Activated T-cell treated with anti-CD3 and anti-CD28 coated beads for 48 hours (primary cell): ENCODE measurements at regions not wholly inside any gene's neighbourhood (a gene's known extent, or its start where the extent isn't known, plus 50 kb on each side); places are given as distances from the start of the nearest gene placed in this dataset.
"Not testable (repeated sequence)": the region's sequence is repeated elsewhere in the genome, so short reads cannot be mapped to it uniquely, and the experiment has no call there.

Source experiments
- DNase-seq: peaks from one replicate; pipeline ENCODE4 v3.0.0-alpha.2; 2020; ENCODE audit warnings: low read depth

- DNase-seq = no peak
These were observed 578.2 kb downstream of the ANKRD7 start for GRCh38 chr7:118802726-118803125.

DNA sequence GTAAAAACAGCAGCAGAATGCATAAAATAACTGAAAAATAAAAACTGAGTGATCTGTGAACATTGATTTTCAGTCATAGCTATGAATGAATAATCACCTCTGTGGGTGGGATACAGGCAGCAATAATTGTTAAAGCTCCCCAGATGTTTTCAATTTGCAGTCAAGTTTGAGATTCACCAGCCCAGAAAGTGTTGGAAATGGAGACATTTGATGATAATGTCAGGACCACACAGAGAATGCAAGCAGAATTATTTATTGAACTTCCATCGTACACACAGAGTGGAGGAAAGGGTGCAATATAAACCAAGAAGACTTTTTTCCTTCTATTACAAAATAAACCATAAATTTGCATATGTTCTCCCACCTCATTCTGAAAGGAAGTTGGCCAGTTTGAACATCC is 601.7 kb downstream of the ANKRD7 start:
- DNase-seq = no peak

GRCh38 chr7:118836933-118837332 is 612.4 kb downstream of the ANKRD7 start:
- DNase-seq = no peak

GRCh38 chr7:118839515-118839914 is 615.0 kb downstream of the ANKRD7 start:
- no peak for DNase-seq

GRCh38 chr7:118843456-118843855 is 619.0 kb downstream of the ANKRD7 start:
- no peak for DNase-seq

- DNase-seq = no peak
These were observed 620.2 kb downstream of the ANKRD7 start for GRCh38 chr7:118844748-118845147.

- no peak for DNase-seq
These were observed 621.3 kb downstream of the ANKRD7 start for GRCh38 chr7:118845791-118846190.

DNA sequence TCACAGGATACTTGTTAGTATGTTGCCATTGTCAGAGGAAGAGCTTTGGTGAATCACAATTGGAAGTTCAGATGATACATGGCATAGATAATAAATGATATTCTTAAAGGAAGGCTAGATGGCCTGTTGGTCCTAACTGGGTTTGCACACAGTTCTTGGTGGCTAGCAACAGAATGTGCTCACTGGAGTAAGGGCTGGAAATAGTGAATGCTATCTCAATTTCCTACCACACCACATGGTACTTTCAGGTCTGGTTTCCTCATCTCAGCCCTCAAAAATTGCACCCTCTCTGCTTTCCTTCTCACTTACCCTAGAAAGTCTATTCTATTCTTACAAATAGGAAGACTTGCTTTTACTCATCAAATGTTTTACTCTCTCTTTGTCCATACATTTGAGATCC is 622.5 kb downstream of the ANKRD7 start:
- DNase-seq = no peak

- DNase-seq = no peak
These were observed 630.8 kb downstream of the ANKRD7 start for GRCh38 chr7:118855290-118855689.

DNA sequence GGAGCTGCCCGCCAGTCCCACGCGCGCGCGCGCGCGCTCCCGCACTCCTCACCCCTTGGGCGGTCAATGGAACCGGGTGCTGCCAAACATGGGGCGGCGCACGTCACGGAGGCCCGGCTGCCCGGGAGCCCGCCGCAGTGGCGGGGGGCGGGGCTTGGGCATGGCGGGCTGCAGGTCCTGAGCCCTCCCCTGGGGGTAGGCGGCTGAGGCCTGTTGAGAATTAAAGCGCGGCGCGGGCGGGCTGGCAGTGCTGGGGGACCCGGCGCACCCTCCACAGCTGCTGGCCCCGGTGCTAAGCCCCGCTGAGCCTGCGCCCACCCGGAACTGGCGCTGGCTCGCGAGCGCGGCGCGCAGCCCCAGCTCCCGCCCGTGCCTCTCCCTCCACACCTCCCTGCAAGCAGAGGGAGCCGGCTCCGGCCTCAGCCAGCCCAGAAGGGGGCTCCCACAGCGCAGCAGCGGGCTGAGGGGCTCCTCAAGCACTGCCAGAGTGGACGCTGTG is 634.2 kb downstream of the ANKRD7 start:
- DNase-seq = no peak

DNA sequence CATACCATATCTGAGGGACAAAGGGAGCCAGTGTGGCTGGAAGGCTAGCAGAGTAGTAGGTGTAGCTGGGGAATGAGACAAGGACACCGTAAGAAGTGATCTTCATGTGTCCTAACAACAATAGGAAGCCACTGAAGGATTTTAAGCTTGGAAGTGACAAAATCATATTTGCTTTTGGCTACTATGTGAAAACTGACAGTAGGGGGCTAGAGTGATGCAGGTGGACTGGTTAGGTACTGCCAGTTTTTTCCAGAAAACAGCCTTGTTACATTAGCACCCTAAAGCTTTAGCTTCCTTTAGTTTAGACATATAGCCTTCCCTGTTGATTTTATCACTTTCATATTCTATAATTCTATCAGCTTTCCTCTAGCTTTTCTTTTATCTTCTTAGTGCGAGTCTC is 637.1 kb downstream of the ANKRD7 start:
- no peak for DNase-seq

- DNase-seq = no peak
These were observed 638.2 kb downstream of the ANKRD7 start for GRCh38 chr7:118862740-118863139.

- DNase-seq = no peak
These were observed 639.5 kb downstream of the ANKRD7 start for GRCh38 chr7:118863966-118864365.

DNA sequence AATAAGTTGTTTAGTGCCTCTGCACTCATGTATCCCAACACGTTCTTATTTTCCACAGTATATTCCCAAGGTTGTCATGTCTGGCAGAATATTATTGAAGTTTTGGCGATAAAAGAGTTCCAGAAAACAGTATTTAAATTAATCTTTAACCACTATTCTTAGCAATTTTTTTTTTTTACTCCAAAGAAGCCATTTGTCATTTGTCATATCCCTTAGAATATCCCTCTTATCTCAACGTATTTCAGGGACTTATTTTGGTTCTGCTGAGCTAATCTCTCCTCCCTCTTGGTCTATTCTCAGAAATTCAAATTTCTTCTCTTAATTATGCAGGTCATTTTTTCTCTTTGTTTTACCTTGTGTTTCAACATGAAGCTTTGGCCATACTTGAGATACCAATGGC is 643.4 kb downstream of the ANKRD7 start:
- DNase-seq = no peak

DNA sequence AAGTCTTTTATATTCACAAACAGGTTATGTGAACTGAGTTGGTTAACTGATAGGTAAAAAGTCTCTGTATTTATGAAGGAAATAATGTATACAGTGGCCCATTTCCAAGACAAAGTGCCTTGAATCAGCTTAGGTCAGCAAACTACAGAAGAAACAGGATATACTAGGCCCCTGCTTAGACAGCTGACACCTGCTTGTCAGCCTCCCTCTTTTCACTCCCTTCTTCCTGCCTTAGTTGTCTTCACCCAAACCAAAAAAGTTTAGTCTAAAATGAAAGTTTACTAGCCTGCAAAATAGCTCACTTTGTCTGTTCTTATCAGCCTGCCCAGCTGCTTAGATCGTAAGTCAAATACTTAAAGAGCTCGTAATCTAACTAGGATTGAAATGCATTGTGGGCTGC is 644.6 kb downstream of the ANKRD7 start:
- DNase-seq = not testable (repeated sequence)

GRCh38 chr7:118870187-118870586 is 645.7 kb downstream of the ANKRD7 start:
- DNase-seq = no peak

GRCh38 chr7:118872568-118872967 is 648.1 kb downstream of the ANKRD7 start:
- no peak for DNase-seq

DNA sequence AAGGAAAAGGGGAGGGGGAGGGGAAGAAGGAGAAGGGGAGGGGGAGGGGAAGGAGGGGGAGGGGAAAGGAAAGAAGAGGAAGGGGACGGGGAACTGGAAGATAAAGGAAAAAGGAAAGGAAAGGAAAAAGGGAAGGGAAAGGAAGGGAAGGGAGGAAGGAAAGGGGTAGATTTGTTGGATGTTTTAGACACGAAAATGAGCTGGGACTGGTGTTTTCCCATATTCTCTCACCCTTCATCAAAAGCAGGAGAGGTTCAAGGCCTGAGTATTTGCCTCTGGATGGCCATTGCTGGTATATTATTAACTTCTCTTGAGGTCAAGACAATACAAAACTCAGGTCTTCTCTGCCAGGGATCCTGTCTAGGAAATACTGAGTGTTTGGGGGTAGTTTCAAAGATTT is 652.7 kb downstream of the ANKRD7 start:
- DNase-seq = no peak

- DNase-seq = no peak
These were observed 653.8 kb downstream of the ANKRD7 start for GRCh38 chr7:118878336-118878735.

DNA sequence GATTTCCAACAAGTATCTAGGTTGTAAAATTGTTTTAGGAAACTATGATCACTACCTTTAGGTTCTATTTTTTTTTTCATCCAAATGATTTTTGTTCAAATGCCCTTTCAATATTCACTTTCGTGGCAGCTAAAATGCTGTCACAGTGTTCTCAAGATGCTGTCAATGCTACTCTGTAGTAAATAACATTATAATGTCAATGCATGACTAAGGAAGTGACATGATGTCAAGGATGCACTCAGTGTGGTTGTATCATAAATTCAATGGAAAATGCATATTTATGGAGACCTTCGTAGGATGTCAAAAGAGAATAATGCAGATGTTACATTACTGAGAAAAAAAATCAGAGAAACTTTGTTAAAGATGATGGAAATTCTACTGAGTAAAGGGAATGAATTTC is 673.8 kb downstream of the ANKRD7 start:
- no peak for DNase-seq

GRCh38 chr7:118902600-118902999 is 678.1 kb downstream of the ANKRD7 start:
- no peak for DNase-seq

- no peak for DNase-seq
These were observed 683.5 kb downstream of the ANKRD7 start for GRCh38 chr7:118907911-118908527.

DNA sequence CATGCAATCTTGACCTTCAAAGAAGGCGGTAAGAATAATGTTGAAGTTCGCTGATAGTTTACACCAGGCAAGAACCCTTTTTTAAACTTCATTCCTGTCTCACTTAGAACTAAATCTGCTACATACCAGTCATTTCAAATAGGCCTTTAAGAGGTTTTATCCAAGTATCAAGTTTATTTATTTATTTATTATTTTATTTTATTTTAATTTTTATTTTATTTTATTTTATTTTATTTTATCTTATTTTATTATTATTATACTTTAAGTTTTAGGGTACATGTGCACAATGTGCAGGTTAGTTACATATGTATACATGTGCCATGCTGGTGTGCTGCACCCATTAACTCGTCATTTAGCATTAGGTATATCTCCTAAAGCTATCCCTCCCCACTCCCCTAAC is 691.6 kb downstream of the ANKRD7 start:
- DNase-seq = not testable (repeated sequence)

- no peak for DNase-seq
These were observed 694.1 kb downstream of the ANKRD7 start for GRCh38 chr7:118918556-118918955.

DNA sequence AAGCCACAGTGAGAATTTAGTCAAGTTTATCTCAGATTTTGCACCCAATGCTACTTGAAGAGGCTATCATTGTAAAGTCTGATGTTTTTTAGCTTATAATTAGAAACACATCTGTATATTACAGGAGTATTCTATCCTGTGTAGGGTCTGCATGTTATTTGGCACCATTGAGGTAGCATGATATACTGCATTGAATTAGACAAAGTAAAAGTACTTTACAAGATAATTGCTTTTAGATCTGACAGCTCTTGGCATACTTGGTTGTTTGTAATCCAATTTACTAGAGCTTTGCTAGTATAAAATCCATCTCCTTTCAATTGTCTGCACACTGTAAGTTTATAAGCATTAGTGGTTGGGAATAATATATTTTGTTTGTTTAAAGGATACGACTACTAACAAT is 714.3 kb downstream of the ANKRD7 start:
- no peak for DNase-seq
